Hematopoietic multipotent progenitor cell treated with erythropoietin and hydrocortisone succinate and interleukin-3 and kit ligand, for 15 days (in vitro differentiated cells): ENCODE measurements at regions not wholly inside any gene's neighbourhood (a gene's known extent, or its start where the extent isn't known, plus 50 kb on each side); places are given as distances from the start of the nearest gene placed in this dataset.

Experiments
- DNase-seq: peaks from one replicate; pipeline ENCODE4 v3.0.0-alpha.2; 2015; ENCODE audit warnings: low spot score

DNA sequence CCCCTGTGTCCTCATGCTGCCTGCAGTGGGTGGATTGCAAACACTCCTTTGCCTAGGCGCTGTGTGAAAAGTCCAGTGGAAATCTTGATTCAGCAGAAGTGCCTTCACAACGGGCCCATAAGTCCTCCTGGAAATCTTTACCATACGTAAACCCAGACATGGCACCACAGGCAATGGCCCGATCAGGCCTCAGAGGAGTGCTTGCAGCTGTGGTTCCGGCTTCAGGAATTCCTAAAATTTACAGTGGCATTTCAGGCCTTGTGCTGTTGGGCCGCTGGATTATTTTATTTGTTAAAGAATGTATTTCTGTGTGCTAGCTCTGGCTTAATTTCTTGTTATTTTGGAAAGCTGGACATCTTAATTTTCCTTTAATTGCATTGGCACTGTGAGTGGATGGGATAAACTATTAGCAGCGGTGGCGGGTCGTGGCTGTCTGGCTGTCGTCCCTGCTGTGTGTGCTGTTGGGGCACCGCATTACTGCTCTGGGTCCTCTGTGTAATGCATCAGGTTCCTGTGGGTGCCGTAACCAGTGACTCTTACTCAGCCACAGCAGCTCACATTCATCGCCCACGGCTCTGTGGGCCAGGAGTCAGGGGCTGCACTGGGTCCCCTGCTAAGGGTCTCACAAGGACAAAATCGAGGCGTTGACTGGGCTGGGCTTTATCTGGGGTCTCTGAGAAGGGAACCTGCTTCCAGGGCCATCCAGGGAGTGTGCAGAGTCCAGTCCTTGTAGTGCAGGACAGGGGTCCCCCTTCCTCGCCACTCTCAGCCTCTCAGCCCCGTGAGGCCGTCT, 73.1 kb downstream of the RTP5 start:
- no peak for DNase-seq

DNA sequence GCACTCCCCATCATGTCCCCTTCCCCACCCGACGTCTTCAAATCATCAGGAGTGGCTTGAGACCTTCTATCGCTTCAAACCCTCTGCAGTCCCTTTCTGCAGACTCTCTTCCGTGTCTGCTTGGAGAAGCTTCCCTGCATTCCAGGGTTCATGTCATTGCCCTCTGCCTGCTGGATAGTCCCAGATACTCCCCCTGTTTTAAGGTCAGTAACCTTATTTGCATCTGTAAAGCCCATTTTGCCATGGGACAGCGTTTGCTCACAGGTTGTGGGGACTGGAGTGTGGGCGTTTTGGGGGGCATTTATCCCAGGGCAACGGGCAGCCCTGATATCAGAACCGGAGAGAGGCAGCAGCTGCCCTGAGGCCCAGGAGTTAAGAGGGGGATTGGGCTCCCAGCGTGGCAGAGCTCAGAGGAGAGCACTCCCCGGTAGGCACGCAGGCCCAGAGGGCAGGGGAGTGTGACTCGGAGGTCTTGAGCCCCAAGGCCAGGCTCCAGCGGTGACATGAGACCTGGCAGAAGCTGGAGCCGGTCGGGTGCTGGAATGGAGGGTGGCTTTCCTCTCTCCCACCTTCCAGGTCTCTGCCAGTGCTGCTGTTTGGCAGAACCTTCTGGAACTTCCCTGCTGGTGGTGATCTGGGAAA, 73.8 kb downstream of the RTP5 start:
- DNase-seq = no peak

DNA sequence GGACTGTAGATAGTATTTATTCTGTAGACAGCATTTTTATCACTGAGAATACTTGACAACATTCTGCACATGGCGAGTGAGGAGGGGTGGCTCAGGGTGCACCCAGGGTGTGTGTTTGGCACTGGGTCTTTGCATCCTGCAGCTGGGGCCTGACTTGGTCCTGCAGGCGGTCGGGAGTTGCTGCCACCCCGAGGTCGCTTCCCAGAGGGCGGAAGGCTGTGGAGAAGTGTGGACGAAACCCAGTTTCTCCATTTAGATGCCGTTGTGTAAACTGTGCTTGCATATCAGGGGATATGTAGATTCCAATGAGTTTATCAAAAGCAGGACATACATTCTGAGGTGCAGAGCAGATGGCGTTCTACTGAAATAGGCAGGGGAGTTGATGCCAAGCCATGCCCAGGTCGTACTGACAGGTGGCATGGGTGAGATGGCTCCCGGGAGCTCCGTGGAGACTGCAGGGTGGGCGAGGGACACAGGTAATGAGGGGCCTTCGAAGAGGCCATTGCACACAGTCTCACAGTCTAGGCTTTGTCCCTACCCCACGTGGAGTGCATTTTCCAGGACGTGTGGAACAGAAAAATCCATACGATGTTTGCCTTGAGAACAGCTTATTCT, 74.5 kb downstream of the RTP5 start:
- DNase-seq = no peak

GRCh38 chr2:241944821-241945220, 75.3 kb downstream of the RTP5 start:
- DNase-seq = no peak

GRCh38 chr2:241945311-241945710, 75.8 kb downstream of the RTP5 start:
- DNase-seq = no peak

DNA sequence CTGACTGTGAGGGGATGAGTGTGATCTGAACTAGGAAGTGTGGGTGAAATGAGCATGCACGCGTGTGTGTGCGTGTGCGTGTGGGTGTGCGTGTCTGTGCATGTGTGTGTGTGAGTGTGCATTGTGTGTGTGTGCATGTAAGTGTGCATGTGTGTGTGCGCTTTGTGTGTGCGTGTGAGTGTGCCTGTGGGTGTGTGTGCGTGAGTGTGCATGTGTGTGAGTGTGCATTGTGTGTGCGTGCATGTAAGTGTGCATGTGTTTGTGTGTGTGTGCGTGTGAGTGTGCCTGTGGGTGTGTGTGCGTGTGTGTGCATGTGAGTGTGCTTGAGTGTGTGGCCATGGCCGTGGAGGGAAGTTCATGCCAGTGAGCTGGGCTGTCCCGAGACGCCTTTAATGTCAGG, 76.3 kb downstream of the RTP5 start:
- no peak for DNase-seq

GRCh38 chr2:241946306-241947003, 76.9 kb downstream of the RTP5 start:
- no peak for DNase-seq

GRCh38 chr2:241947004-241947350, 77.4 kb downstream of the RTP5 start:
- no peak for DNase-seq

GRCh38 chr2:241947401-241947800, 77.9 kb downstream of the RTP5 start:
- no peak for DNase-seq

GRCh38 chr2:241947876-241948275, 78.3 kb downstream of the RTP5 start:
- DNase-seq = no peak

- DNase-seq = no peak
Observed at GRCh38 chr2:241948299-241948897, 78.9 kb downstream of the RTP5 start.

- no peak for DNase-seq
Observed at GRCh38 chr2:241948901-241949735, 79.6 kb downstream of the RTP5 start.

DNA sequence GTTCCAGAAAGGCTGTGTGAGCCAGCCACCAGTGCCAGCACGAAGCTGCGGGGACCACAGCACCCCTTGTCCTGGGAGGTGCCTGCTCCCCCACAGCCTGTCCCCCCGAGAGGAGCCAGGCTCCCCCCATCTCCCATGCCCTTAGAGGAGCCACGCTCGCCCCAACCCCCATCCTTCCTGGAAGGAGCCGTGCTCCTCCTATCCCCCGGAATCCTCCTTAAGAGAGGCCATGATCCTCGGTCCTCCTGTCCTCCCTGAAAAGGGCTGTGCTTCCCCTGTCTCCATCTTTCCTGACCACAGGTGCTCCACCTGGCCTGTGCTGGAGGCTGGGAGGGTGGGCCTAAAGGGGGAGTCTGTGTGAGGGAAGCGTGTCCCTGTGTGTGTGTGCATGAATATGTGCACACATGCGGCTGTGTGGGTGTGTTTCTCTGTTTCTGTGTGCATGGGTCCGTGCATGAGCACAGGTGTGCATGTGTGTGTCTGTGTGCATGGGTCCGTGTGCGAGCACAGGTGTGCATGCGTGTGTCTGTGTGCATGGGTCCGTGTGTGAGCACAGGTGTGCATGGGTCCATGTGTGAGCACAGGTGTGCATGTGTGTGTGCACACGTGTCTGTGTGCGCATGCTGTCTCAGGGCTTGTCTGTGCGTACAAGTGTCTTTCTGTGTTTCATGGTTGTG, 80.3 kb downstream of the RTP5 start:
- no peak for DNase-seq

- peak; percentile 53 for DNase-seq
Observed at GRCh38 chr2:241950413-241951315, 81.1 kb downstream of the RTP5 start.

- no peak for DNase-seq
Observed at GRCh38 chr2:241951316-241951700, 81.8 kb downstream of the RTP5 start.

DNA sequence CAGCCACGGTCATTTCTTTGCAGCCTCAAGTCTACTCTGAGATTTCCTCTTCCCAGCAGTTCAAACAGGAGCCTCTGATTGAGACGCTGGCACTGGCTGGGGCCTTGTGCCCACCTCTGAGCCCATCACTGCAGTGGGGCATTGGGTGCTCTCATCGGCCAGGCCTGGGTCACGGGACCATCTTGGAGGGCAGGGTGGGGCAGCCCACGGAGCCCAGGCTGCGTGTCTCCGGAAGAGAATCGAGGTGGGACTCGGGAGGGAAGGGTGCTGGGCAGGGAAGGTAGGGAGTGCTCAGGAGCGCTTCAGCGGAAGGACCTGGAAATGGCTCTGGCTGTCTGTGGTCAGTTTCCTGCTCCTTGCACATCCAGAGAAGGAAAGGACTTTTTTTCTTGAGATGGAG, 82.4 kb downstream of the RTP5 start:
- DNase-seq = no peak

DNA sequence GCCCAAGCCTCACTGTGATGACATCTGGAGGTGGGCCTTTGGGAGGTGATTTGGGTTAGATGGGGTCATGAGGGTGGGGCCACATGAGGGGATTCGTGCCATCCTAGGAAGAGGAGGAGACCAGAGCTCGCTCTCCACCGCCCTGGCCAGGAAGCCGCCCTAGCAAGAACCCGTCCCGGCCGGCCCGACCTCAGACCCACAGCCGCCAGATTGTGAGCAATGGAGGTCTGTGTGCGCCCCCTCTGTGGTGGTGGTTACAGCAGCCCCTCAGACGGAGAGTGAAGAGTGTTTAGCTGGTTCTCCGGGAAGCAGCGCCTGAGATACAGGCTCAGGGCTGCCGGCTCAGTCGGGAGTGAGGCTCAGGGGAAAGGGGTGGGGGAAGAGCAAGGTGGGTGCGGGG, 83.3 kb downstream of the RTP5 start:
- DNase-seq = no peak

- no peak for DNase-seq
Observed at GRCh38 chr2:241953324-241953928, 83.9 kb downstream of the RTP5 start.

DNA sequence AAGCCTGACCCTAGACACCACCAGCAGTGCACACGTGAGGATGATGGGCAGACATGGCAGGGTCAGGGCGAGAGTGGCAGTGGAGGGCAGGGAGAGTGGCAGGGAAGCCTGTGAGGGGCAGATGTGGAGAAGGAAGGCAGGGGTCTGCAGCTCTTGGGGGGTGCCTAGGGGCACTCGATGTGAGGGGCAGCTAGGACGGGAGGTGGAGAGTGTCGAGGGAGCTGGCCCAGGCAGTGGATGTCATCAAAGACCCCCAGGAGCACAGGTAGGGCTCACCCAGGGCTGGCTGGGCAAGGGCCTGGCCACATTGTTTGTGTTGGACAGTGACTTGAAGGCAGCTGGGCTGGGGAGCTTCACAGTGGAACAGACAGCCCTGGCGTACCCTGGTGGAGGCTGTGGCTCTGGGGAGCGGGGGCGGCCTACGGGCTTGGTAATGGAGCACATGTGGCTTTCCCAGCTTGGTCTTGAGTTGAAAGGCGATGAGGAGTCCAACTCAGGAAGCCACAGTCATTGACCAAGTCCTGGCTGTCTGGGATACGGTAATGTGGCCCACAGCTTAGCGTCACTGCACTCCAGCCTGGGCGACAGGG, 87.1 kb downstream of the RTP5 start:
- no peak for DNase-seq
